ENCODE measurements at regions not wholly inside any gene's neighbourhood (a gene's known extent, or its start where the extent isn't known, plus 50 kb on each side); places are given as distances from the start of the nearest gene placed in this dataset.

GRCh38 chr7:50962281-50962883 is 179.7 kb upstream of the GRB10 start:
- no peak for TF ChIP-seq CTCF (IDR thresholded peaks at IDR 0.05)
- no peak for TF ChIP-seq POLR2A (IDR thresholded peaks at IDR 0.05)

Data from body of pancreas (tissue), 4 donors.